MM.1S (cell line): ENCODE measurements at regions not wholly inside any gene's neighbourhood (a gene's known extent, or its start where the extent isn't known, plus 50 kb on each side); places are given as distances from the start of the nearest gene placed in this dataset.

Experiments
- EZH2 ChIP-seq: fragments of 300-600 bp; sonication (generic); optimal IDR thresholded peaks from 2 replicates; pipeline ENCODE3; 2017; ENCODE audit warnings: low read depth, mild to moderate bottlenecking, antibody characterized with exemption, low read length, mixed read lengths
- EZH2phosphoT487 ChIP-seq: fragments of 300-600 bp; sonication (generic); IDR thresholded peaks from 2 replicates; pipeline ENCODE4 v1.6.1; 2018; ENCODE audit warnings: antibody characterized with exemption, low read length
- TF ChIP-seq, protein P1 (sequence below): fragments of 300-600 bp; sonication (generic); IDR thresholded peaks from 2 replicates; pipeline ENCODE4 v1.5.1; 2016; ENCODE audit warnings: antibody characterized with exemption, low read length, mixed read lengths

DNA sequence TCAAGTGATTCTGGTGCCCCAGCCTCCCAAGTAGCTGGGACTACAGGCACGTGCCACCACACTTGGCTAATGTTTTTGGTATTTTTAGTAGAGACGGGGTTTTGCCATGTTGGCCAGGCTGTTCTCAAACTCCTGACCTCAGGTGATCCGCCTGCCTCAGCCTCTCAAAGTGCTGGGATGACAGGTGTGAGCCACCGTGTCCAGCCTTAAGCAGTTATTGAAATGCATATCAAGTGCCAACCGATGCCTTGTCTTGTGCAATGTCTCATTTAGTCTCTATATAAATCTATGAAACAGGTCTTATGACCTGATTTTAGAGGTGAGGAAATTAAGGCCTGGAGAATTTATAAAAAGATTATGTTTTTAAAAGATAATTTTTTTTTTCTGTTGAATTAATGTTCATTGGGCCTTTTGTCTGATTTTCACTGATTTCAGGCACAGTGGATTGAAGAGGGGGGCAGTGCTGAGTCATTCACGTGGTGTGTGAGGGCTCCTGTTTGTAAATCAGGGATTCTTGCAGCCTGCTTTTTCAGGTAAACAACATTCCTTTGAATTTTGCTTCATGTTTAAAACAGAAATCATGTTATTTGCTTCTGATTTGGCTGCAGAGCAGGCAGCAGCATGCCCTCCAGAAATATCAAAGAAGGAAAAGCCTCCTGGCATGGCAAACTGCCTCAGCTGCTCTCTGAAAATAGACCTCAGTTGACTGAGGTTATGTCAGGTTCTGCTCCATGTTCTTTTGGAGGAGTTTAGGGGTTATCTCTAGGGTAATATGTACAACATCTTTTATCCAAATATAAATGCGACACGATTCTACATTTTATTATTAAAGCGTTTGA lies 407.0 kb upstream of the RGMA start:
- TF ChIP-seq, protein P1, sequence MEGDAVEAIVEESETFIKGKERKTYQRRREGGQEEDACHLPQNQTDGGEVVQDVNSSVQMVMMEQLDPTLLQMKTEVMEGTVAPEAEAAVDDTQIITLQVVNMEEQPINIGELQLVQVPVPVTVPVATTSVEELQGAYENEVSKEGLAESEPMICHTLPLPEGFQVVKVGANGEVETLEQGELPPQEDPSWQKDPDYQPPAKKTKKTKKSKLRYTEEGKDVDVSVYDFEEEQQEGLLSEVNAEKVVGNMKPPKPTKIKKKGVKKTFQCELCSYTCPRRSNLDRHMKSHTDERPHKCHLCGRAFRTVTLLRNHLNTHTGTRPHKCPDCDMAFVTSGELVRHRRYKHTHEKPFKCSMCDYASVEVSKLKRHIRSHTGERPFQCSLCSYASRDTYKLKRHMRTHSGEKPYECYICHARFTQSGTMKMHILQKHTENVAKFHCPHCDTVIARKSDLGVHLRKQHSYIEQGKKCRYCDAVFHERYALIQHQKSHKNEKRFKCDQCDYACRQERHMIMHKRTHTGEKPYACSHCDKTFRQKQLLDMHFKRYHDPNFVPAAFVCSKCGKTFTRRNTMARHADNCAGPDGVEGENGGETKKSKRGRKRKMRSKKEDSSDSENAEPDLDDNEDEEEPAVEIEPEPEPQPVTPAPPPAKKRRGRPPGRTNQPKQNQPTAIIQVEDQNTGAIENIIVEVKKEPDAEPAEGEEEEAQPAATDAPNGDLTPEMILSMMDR = no peak
- TF ChIP-seq EZH2phosphoT487 (no peak), EZH2 (no peak)
